SJSA1 (cell line): ENCODE measurements at regions not wholly inside any gene's neighbourhood (a gene's known extent, or its start where the extent isn't known, plus 50 kb on each side); places are given as distances from the start of the nearest gene placed in this dataset.

Experiments
- DNase-seq, 2 experiments: peaks; one replicate each; pipeline ENCODE4 v3.0.0-alpha.2; 2015 to 2020; ENCODE audit warnings: low spot score in 2 of 2, low read depth in 1 of 2
- H3K27ac ChIP-seq: fragments of 250-450 bp; sonication (Bioruptor Pico); 2 replicates; pipeline ENCODE4 v1.5.1; 2020; ENCODE audit warnings: mild to moderate bottlenecking, moderate library complexity
- H3K27me3 ChIP-seq: fragments of 250-450 bp; sonication (Bioruptor Pico); replicated peaks from 2 replicates; pipeline ENCODE4 v1.5.1; 2020; ENCODE audit warnings: mild to moderate bottlenecking, moderate library complexity
- H3K36me3 ChIP-seq: fragments of 250-450 bp; sonication (Bioruptor Pico); 2 replicates; pipeline ENCODE4 v1.5.1; 2020; ENCODE audit warnings: mild to moderate bottlenecking
- H3K4me1 ChIP-seq: fragments of 250-450 bp; sonication (Bioruptor Pico); replicated peaks from 2 replicates; pipeline ENCODE4 v1.6.1; 2021; ENCODE audit warnings: mild to moderate bottlenecking
- H3K4me3 ChIP-seq: fragments of 250-450 bp; sonication (Bioruptor Pico); 2 replicates; pipeline ENCODE4 v1.5.1; 2020; ENCODE audit warnings: mild to moderate bottlenecking
- H3K9me3 ChIP-seq: fragments of 250-450 bp; sonication (Bioruptor Pico); replicated peaks from 2 replicates; pipeline ENCODE4 v1.5.1; 2020; ENCODE audit warnings: mild to moderate bottlenecking

GRCh38 chr15:91523596-91523995, 329.9 kb upstream of the SLCO3A1 start:
- H3K4me3 ChIP-seq = no peak overlapping the region
- H3K27ac ChIP-seq = no peak overlapping the region
- H3K27me3 ChIP-seq = no peaks in the 10 kb centered on the region
- no peak for DNase-seq
- H3K9me3 ChIP-seq = no peaks in the 10 kb centered on the region
- H3K36me3 ChIP-seq = no peaks in the 10 kb centered on the region
- peaks cover 10% of the 10 kb centered on the region; the same call in 1 of the 2 replicates for H3K4me1 ChIP-seq

DNA sequence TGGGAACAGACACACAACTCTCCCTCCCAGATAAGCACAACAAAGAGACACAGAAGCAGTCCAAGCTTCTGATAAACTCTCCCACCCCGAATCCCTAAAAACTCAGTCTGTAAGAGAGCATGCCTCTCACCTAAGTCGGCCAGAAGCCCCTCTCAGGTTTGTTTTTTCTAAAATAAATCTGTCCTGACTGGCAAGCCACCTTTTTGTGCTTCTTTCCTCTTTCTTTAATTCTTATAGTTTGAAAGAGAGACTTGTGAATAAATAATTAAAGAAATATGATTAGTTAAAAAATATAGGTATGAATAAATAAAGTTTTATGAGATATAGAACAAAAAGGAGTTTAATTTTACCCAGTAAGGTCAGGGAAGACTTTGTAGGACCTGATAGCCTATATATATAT, 329.0 kb upstream of the SLCO3A1 start:
- no peak for DNase-seq
- no peaks in the 10 kb centered on the region for H3K9me3 ChIP-seq
- H3K4me1 ChIP-seq = peaks cover 10% of the 10 kb centered on the region; the same call in 1 of the 2 replicates
- no peaks in the 10 kb centered on the region for H3K27me3 ChIP-seq
- H3K36me3 ChIP-seq = no peaks in the 10 kb centered on the region
- no peak overlapping the region for H3K27ac ChIP-seq
- no peak overlapping the region for H3K4me3 ChIP-seq

DNA sequence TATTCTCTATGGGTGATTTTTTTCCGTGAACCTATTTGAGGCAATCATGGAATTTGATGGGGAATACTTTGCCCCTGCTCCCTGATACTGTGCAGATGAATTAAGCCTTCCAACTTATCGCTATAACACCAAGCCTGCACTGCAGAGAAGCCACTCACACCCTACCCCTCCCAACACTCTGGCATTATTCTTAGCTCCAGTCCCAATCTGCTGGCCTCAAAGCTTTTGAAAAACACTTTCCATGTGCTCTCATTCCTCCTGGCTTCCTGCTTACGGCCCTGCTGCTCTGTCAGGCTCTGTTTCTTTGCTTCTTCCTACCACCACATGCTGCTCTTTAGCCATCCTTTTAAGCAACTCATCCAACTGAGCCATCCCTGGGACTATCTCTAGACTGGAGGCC, 327.8 kb upstream of the SLCO3A1 start:
- no peaks in the 10 kb centered on the region for H3K27me3 ChIP-seq

DNA sequence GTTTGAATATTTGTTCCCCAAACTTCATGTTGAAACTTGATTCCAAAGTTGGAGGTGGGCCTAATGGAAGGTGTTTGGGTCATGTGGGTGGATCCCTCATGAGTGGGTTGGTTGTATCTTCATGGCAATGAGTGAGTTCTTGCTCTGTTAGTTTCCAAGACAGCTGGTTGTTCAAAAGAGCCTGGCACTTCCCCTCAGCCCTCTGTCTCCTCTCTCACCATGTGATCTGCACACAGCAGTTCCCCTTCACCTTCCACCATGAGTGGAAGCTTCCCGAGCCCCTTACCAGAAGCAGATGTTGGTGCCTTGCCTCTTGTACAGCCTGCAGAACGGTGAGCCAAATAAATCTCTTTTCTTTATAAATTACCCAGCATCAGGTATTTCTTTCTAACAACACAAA, 327.1 kb upstream of the SLCO3A1 start:
- H3K4me3 ChIP-seq = no peak overlapping the region
- no peaks in the 10 kb centered on the region for H3K36me3 ChIP-seq
- H3K9me3 ChIP-seq = no peaks in the 10 kb centered on the region
- no peaks in the 10 kb centered on the region for H3K27me3 ChIP-seq
- DNase-seq = no peak
- H3K27ac ChIP-seq = no peak overlapping the region
- H3K4me1 ChIP-seq = peaks cover 10% of the 10 kb centered on the region; the same call in 1 of the 2 replicates

More for the DNA sequence above, 327.8 kb upstream of the SLCO3A1 start:
- Histone ChIP-seq H3K9me3 (no peaks in the 10 kb centered on the region), H3K4me3 (no peak overlapping the region), H3K4me1 (peaks cover 10% of the 10 kb centered on the region; the same call in 1 of the 2 replicates), H3K36me3 (no peaks in the 10 kb centered on the region), H3K27ac (no peak overlapping the region)
- no peak for DNase-seq

DNA sequence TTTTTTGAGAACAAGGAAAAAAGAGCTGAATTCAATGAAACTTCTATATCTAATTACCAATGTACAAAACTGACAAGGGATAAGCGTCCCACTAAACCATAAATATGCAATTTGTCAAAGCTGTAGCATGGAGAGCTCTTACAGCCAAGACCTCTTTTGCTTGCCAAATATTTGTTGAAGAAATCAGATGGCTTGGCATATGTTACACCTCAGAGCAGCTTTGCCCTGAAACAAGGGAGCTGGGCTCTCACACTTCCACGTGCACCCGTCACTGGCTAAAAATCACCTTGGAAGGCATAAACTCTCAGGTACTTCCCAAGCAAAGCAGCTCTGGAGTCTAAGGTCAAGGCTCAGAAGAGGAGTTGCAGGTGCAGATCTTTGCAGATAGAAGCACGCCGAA, 324.7 kb upstream of the SLCO3A1 start:
- Histone ChIP-seq H3K27me3 (no peaks in the 10 kb centered on the region), H3K27ac (no peak overlapping the region), H3K36me3 (no peaks in the 10 kb centered on the region), H3K4me1 (no peaks in the 10 kb centered on the region), H3K4me3 (no peak overlapping the region), H3K9me3 (no peaks in the 10 kb centered on the region)
- DNase-seq = no peak

DNA sequence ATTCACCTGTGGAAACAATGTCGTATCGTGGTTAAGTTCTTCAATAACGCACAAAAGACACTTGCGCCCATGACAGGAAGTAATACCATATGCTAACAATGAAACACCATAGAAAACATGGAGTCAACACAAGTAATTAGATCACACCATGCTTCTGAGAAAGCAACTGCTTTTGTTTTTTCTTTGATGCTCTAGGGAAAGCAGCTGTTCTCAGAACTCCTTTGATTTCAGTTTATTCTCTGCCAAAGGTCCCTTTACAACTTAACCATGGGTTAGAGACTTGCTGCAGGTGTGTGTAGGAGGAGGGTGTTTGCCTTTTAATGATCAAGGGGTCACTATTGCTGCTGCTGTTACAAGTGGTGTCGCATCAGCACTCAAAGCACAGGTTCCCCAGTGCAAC, 324.0 kb upstream of the SLCO3A1 start:
- Histone ChIP-seq H3K27me3 (no peaks in the 10 kb centered on the region), H3K27ac (no peak overlapping the region), H3K36me3 (no peaks in the 10 kb centered on the region), H3K9me3 (no peaks in the 10 kb centered on the region), H3K4me1 (no peaks in the 10 kb centered on the region), H3K4me3 (no peak overlapping the region)
- DNase-seq = no peak

DNA sequence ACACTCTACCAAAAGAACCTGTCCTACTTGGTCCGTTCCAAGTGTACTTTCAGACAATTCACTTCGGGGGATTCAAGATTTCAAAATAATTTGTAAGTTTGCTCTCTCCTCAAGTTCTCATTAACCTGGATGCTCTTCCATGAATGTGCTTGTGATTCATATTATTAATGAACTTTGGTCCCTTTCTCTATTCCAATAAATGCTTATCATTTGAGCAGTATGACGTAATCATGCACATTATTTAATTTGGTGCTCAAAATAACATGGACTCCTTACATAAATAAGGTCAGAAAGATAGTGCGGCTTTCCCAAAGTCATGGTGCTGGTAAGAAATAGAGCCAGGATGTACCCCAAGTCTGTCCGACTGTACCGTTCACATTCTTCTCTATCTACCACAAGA, 323.2 kb upstream of the SLCO3A1 start:
- Histone ChIP-seq H3K27ac (no peak overlapping the region), H3K4me3 (no peak overlapping the region), H3K9me3 (no peaks in the 10 kb centered on the region), H3K36me3 (no peaks in the 10 kb centered on the region), H3K4me1 (no peaks in the 10 kb centered on the region), H3K27me3 (no peaks in the 10 kb centered on the region)
- DNase-seq = no peak

DNA sequence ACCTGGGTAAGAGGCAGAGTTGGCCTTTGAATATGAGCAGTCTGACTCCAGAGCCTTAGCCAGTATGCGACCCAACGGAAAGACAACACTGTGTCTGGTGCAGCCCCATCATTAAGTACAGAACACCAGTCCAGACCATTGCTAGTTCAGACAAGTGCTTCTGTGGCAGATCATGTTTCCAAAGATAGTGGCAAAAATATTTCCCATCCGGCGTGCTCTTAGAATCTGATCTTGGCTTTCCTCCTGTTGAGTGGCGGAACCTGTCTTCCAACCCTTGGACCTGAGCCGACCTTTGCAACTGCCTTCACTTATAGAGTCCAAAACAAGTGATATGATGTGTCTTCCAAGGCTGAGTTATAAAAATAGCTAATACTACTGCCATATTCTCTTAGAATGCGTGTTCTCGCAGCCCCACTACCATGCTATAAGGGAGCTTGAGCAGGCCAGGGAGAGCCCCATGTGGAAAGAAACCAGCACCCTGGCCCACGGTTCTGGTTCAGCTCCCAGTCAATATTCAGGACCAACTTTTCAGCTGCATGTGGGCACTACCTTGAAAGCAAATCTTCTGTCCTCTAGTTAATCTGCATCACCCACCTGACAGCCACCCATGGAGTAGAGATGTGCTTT, 322.4 kb upstream of the SLCO3A1 start:
- H3K4me1 ChIP-seq = no peaks in the 10 kb centered on the region
- no peaks in the 10 kb centered on the region for H3K9me3 ChIP-seq
- no peaks in the 10 kb centered on the region for H3K27me3 ChIP-seq
- DNase-seq = no peak
- no peaks in the 10 kb centered on the region for H3K36me3 ChIP-seq
- H3K4me3 ChIP-seq = no peak overlapping the region
- H3K27ac ChIP-seq = no peak overlapping the region

DNA sequence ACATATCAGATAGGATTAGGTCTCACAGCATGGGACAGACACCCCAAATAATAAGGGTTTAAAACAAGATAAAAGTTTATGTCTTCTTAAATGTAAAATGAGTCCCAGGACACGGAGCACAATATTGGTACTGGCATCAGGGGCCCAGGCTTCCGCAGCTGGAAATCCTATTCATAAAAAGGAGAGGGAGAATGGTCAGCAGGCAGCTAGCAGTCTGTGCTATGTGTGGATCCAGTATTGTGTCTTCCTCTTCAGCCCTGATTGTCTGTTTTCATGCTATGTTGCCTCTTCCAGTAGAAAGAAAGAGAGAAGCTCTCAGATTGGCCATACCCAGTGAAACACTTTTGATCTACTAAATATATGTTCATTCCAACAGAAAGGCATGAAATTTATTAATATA, 319.3 kb upstream of the SLCO3A1 start:
- Histone ChIP-seq H3K4me1 (0 out of 2 replicates have a peak, but pooled peaks cover 6% of the 10 kb centered on the region), H3K4me3 (no peak overlapping the region), H3K9me3 (0 out of 2 replicates have a peak, but pooled peaks cover 3% of the 10 kb centered on the region), H3K36me3 (no peaks in the 10 kb centered on the region), H3K27me3 (no peaks in the 10 kb centered on the region), H3K27ac (no peak overlapping the region)
- DNase-seq = no peak

GRCh38 chr15:91534976-91535375, 318.5 kb upstream of the SLCO3A1 start:
- H3K4me1 ChIP-seq = 0 out of 2 replicates have a peak, but pooled peaks cover 6% of the 10 kb centered on the region
- no peak overlapping the region for H3K27ac ChIP-seq
- DNase-seq = no peak
- H3K27me3 ChIP-seq = no peaks in the 10 kb centered on the region
- no peaks in the 10 kb centered on the region for H3K36me3 ChIP-seq
- H3K4me3 ChIP-seq = no peak overlapping the region
- H3K9me3 ChIP-seq = 0 out of 2 replicates have a peak, but pooled peaks cover 3% of the 10 kb centered on the region

GRCh38 chr15:91535856-91536500, 317.5 kb upstream of the SLCO3A1 start:
- H3K27ac ChIP-seq = no peak overlapping the region
- no peaks in the 10 kb centered on the region for H3K36me3 ChIP-seq
- no peak for DNase-seq
- H3K27me3 ChIP-seq = no peaks in the 10 kb centered on the region
- 0 out of 2 replicates have a peak, but pooled peaks cover 6% of the 10 kb centered on the region for H3K4me1 ChIP-seq
- 0 out of 2 replicates have a peak, but pooled peaks cover 3% of the 10 kb centered on the region for H3K9me3 ChIP-seq
- no peak overlapping the region for H3K4me3 ChIP-seq

DNA sequence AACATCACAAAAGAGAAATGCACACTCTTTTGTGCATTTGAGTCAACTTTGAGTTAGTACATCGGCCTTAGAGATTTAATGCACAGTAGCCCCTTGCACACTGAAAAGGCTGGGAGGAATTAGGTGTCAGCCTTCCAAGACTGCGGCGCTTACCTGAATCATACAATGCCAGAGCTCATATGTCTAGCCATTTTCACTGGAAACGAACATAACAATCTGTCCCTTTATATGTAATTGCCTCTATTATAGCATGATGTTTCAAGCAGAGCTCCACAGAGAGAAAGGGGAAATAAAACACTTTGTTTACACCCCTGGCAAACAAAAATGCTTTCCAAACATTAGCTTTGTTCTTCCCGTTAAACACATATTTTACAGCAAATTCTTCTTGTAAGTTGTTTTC, 315.7 kb upstream of the SLCO3A1 start:
- Histone ChIP-seq H3K4me1 (0 out of 2 replicates have a peak, but pooled peaks cover 6% of the 10 kb centered on the region), H3K27me3 (no peaks in the 10 kb centered on the region), H3K36me3 (no peaks in the 10 kb centered on the region), H3K9me3 (0 out of 2 replicates have a peak, but pooled peaks cover 3% of the 10 kb centered on the region), H3K4me3 (no peak overlapping the region), H3K27ac (no peak overlapping the region)
- DNase-seq = no peak

- H3K4me1 ChIP-seq = 0 out of 2 replicates have a peak, but pooled peaks cover 6% of the 10 kb centered on the region
- no peak overlapping the region for H3K27ac ChIP-seq
- no peaks in the 10 kb centered on the region for H3K36me3 ChIP-seq
- DNase-seq = no peak
- H3K4me3 ChIP-seq = no peak overlapping the region
- no peaks in the 10 kb centered on the region for H3K27me3 ChIP-seq
- H3K9me3 ChIP-seq = 0 out of 2 replicates have a peak, but pooled peaks cover 3% of the 10 kb centered on the region
These were observed 314.7 kb upstream of the SLCO3A1 start for GRCh38 chr15:91538782-91539181.

- DNase-seq = no peak
- H3K27ac ChIP-seq = no peak overlapping the region
- H3K9me3 ChIP-seq = 0 out of 2 replicates have a peak, but pooled peaks cover 3% of the 10 kb centered on the region
- H3K4me1 ChIP-seq = 0 out of 2 replicates have a peak, but pooled peaks cover 6% of the 10 kb centered on the region
- H3K27me3 ChIP-seq = no peaks in the 10 kb centered on the region
- H3K4me3 ChIP-seq = no peak overlapping the region
- no peaks in the 10 kb centered on the region for H3K36me3 ChIP-seq
These were observed 312.2 kb upstream of the SLCO3A1 start for GRCh38 chr15:91541286-91541685.
